ENCODE measurements at regions not wholly inside any gene's neighbourhood (a gene's known extent, or its start where the extent isn't known, plus 50 kb on each side); places are given as distances from the start of the nearest gene placed in this dataset.
A peak's percentile ranks its signal among the peaks of the same experiment; 100 is the strongest.

GRCh38 chr7:94216944-94217461 is 177.7 kb upstream of the COL1A2 start:
- no peak for ATAC-seq
- Histone ChIP-seq H3K36me3 (ENCODE audit: insufficient read depth in 1 of 2, low read depth in 1 of 2) (no peaks in the 10 kb centered on the region), H3K27me3 (ENCODE audit: insufficient read depth in 3 of 3, low read length in 2 of 3) (no peaks in the 10 kb centered on the region), H3K4me3 (no peak overlapping the region), H3K9me3 (no peaks in the 10 kb centered on the region), H3K27ac (no peak overlapping the region), H3K4me1 (no peaks in the 10 kb centered on the region)
- no peak for TF ChIP-seq CTCF (IDR thresholded peaks at IDR 0.05)
- no peak for DNase-seq
- intact Hi-C loops (cut with DNase I), result no loop called here
- WGBS, 3 donors, result 60 to 69% (median 63%) methylated on average over 3 of the region's 3 CpGs

- Histone ChIP-seq H3K27me3 (ENCODE audit: insufficient read depth in 3 of 3, low read length in 2 of 3) (no peaks in the 10 kb centered on the region), H3K27ac (no peak overlapping the region), H3K4me3 (no peak overlapping the region), H3K4me1 (no peaks in the 10 kb centered on the region), H3K9me3 (no peaks in the 10 kb centered on the region), H3K36me3 (ENCODE audit: insufficient read depth in 1 of 2, low read depth in 1 of 2) (no peaks in the 10 kb centered on the region)
- no peak for DNase-seq
- intact Hi-C loops (cut with DNase I), result no loop called here
- ATAC-seq, result no peak
- no peak for TF ChIP-seq CTCF (IDR thresholded peaks at IDR 0.05)
- 83 to 86% (median 85%) methylated on average over 2 of the region's 2 CpGs for WGBS, 3 donors
These were observed 176.9 kb upstream of the COL1A2 start for GRCh38 chr7:94217766-94218165.

GRCh38 chr7:94222516-94222915 is 172.2 kb upstream of the COL1A2 start:
- no peaks in the 10 kb centered on the region for H3K27me3 ChIP-seq (ENCODE audit: insufficient read depth in 3 of 3, low read length in 2 of 3)
- H3K4me1 ChIP-seq, result no peaks in the 10 kb centered on the region
- H3K36me3 ChIP-seq (ENCODE audit: insufficient read depth in 1 of 2, low read depth in 1 of 2), result no peaks in the 10 kb centered on the region
- 72 to 77% (median 76%) methylated on average over 2 of the region's 2 CpGs for WGBS, 3 donors
- H3K4me3 ChIP-seq, result no peak overlapping the region
- DNase-seq, result no peak
- no peaks in the 10 kb centered on the region for H3K9me3 ChIP-seq
- no peak for ATAC-seq
- intact Hi-C loops (cut with DNase I), result no loop called here
- TF ChIP-seq CTCF (IDR thresholded peaks at IDR 0.05), result no peak
- no peak overlapping the region for H3K27ac ChIP-seq

- no peaks in the 10 kb centered on the region for H3K4me1 ChIP-seq
- peak; percentile 42 for TF ChIP-seq CTCF (IDR thresholded peaks at IDR 0.05)
- DNase-seq, result no peak
- intact Hi-C loops (cut with DNase I), result no loop called here
- 17 to 18% (median 17%) methylated on average over 6 of the region's 6 CpGs for WGBS, 3 donors
- H3K27me3 ChIP-seq (ENCODE audit: insufficient read depth in 3 of 3, low read length in 2 of 3), result no peaks in the 10 kb centered on the region
- no peaks in the 10 kb centered on the region for H3K9me3 ChIP-seq
- ATAC-seq, result no peak
- no peaks in the 10 kb centered on the region for H3K36me3 ChIP-seq (ENCODE audit: insufficient read depth in 1 of 2, low read depth in 1 of 2)
- H3K4me3 ChIP-seq, result no peak overlapping the region
- H3K27ac ChIP-seq, result no peak overlapping the region
These were observed 171.2 kb upstream of the COL1A2 start for GRCh38 chr7:94223375-94224084.

GRCh38 chr7:94228223-94228622 is 166.5 kb upstream of the COL1A2 start:
- no peak for ATAC-seq
- no peak for DNase-seq
- no peak overlapping the region for H3K4me3 ChIP-seq
- TF ChIP-seq CTCF (IDR thresholded peaks at IDR 0.05), result no peak
- no peak overlapping the region for H3K27ac ChIP-seq
- no peaks in the 10 kb centered on the region for H3K4me1 ChIP-seq
- H3K27me3 ChIP-seq (ENCODE audit: insufficient read depth in 3 of 3, low read length in 2 of 3), result no peaks in the 10 kb centered on the region
- intact Hi-C loops (cut with DNase I), result no loop called here
- no peaks in the 10 kb centered on the region for H3K9me3 ChIP-seq
- H3K36me3 ChIP-seq (ENCODE audit: insufficient read depth in 1 of 2, low read depth in 1 of 2), result no peaks in the 10 kb centered on the region

Measured in psoas muscle (tissue), 7 donors.